H9 (cell line): ENCODE measurements at regions not wholly inside any gene's neighbourhood (a gene's known extent, or its start where the extent isn't known, plus 50 kb on each side); places are given as distances from the start of the nearest gene placed in this dataset.

ENCODE experiments used
- DNase-seq: peaks from one replicate; pipeline ENCODE4 v3.0.0-alpha.2; 2017
- H2AFZ ChIP-seq: one replicate; pipeline ENCODE4 v1.6.1; 2013; ENCODE audit warnings: mild to moderate bottlenecking, low read length, control low read depth, moderate library complexity
- H2AK5ac ChIP-seq: 2 replicates; pipeline ENCODE4 v1.6.1; 2013; ENCODE audit warnings: low read length, control low read depth, mixed read lengths; ENCODE audit not compliant: insufficient read length
- H2BK120ac ChIP-seq: one replicate; pipeline ENCODE4 v1.6.1; 2013; ENCODE audit warnings: low read depth, mild to moderate bottlenecking, low read length, control low read depth, inconsistent platforms; ENCODE audit not compliant: poor library complexity, severe bottlenecking
- H2BK12ac ChIP-seq: 2 replicates; pipeline ENCODE4 v1.6.1; 2013; ENCODE audit warnings: low read length, control low read depth, mixed read lengths, low read depth; ENCODE audit not compliant: insufficient read length
- H2BK15ac ChIP-seq: 2 replicates; pipeline ENCODE4 v1.6.1; 2013; ENCODE audit warnings: low read depth, low read length, control low read depth
- H2BK20ac ChIP-seq: one replicate; pipeline ENCODE4 v1.6.1; 2013; ENCODE audit warnings: low read depth, mild to moderate bottlenecking, low read length, control low read depth, inconsistent platforms; ENCODE audit not compliant: poor library complexity, severe bottlenecking
- H2BK5ac ChIP-seq: 2 replicates; pipeline ENCODE4 v1.6.1; 2013; ENCODE audit warnings: low read length, control low read depth, mixed read lengths; ENCODE audit not compliant: insufficient read length
- H3K14ac ChIP-seq: 2 replicates; pipeline ENCODE4 v1.6.1; 2013; ENCODE audit warnings: low read length, control low read depth; ENCODE audit not compliant: insufficient read depth
- H3K18ac ChIP-seq: 2 replicates; pipeline ENCODE4 v1.6.1; 2013; ENCODE audit warnings: low read depth, mild to moderate bottlenecking, mixed read lengths, low read length, control low read depth; ENCODE audit not compliant: insufficient read length
- H3K23ac ChIP-seq: 2 replicates; pipeline ENCODE4 v1.6.1; 2013; ENCODE audit warnings: low read length, control low read depth, mixed read lengths, low read depth; ENCODE audit not compliant: insufficient read length
- H3K23me2 ChIP-seq: 2 replicates; pipeline ENCODE4 v1.6.1; 2013; ENCODE audit warnings: low read depth, mild to moderate bottlenecking, mixed read lengths, low read length, control low read depth; ENCODE audit not compliant: insufficient read length, poor library complexity, severe bottlenecking
- H3K27ac ChIP-seq: 2 replicates; pipeline ENCODE4 v1.5.1; 2013; ENCODE audit warnings: low read length, control low read depth, mixed read lengths, low read depth; ENCODE audit not compliant: insufficient read length
- H3K27me3 ChIP-seq: 2 replicates; pipeline ENCODE4 v1.6.1; 2013; ENCODE audit warnings: low read length, control low read depth, inconsistent platforms; ENCODE audit not compliant: insufficient read depth
- H3K4ac ChIP-seq: 2 replicates; pipeline ENCODE4 v1.6.1; 2013; ENCODE audit warnings: low read depth, mild to moderate bottlenecking, control low read depth, inconsistent platforms, low read length, moderate library complexity
- H3K4me1 ChIP-seq: 2 replicates; pipeline ENCODE4 v1.6.1; 2013; ENCODE audit warnings: low read length, control low read depth, inconsistent platforms; ENCODE audit not compliant: insufficient read depth
- H3K4me2 ChIP-seq: 2 replicates; pipeline ENCODE4 v1.6.1; 2013; ENCODE audit warnings: low read length, control low read depth, mixed read lengths; ENCODE audit not compliant: insufficient read length, insufficient read depth
- H3K56ac ChIP-seq: 2 replicates; pipeline ENCODE4 v1.6.1; 2013; ENCODE audit warnings: low read depth, mild to moderate bottlenecking, mixed read lengths, low read length, control low read depth; ENCODE audit not compliant: insufficient read length
- H3K79me1 ChIP-seq: 2 replicates; pipeline ENCODE4 v1.6.1; 2013; ENCODE audit warnings: low read depth, mild to moderate bottlenecking, moderate library complexity, low read length, control low read depth, inconsistent platforms; ENCODE audit not compliant: insufficient read depth, poor library complexity, severe bottlenecking
- H3K79me2 ChIP-seq: 2 replicates; pipeline ENCODE4 v1.6.1; 2013; ENCODE audit warnings: low read length, control low read depth, inconsistent platforms; ENCODE audit not compliant: insufficient read depth
- H3K9ac ChIP-seq: 2 replicates; pipeline ENCODE4 v1.6.1; 2013; ENCODE audit warnings: low read length, control low read depth, mixed read lengths; ENCODE audit not compliant: insufficient read length; ENCODE audit errors: extremely low read depth
- H3K9me3 ChIP-seq: one replicate; pipeline ENCODE4 v1.6.1; 2013; ENCODE audit warnings: low read depth, low read length, inconsistent platforms; ENCODE audit not compliant: control insufficient read depth
- H3T11ph ChIP-seq: one replicate; pipeline ENCODE4 v1.6.1; 2013; ENCODE audit warnings: mild to moderate bottlenecking, low read length, control low read depth, inconsistent platforms
- H4K20me1 ChIP-seq: one replicate; pipeline ENCODE4 v1.6.1; 2013; ENCODE audit not compliant: control insufficient read depth, insufficient read length, insufficient read depth
- H4K5ac ChIP-seq: 2 replicates; pipeline ENCODE4 v1.6.1; 2013; ENCODE audit warnings: low read depth, mild to moderate bottlenecking, mixed read lengths, low read length, control low read depth; ENCODE audit not compliant: insufficient read length
- H4K8ac ChIP-seq: replicated peaks from 2 replicates; pipeline ENCODE4 v1.6.1; 2013; ENCODE audit warnings: low read length, control low read depth, mixed read lengths, low read depth; ENCODE audit not compliant: insufficient read length
- H4K91ac ChIP-seq: 2 replicates; pipeline ENCODE4 v1.6.1; 2013; ENCODE audit warnings: low read depth, mild to moderate bottlenecking, moderate library complexity, mixed read lengths, low read length, control low read depth; ENCODE audit not compliant: insufficient read length
- H3K27ac Mint-ChIP-seq, 3 experiments: 2 replicates in 2 of 3; 3 replicates in 1 of 3; pipeline ENCODE4 v1.8.0; 2020 to 2021; ENCODE audit warnings: mixed read lengths in 3 of 3, mild to moderate bottlenecking in 1 of 3, moderate library complexity in 1 of 3
- H3K27me3 Mint-ChIP-seq: 2 replicates; pipeline ENCODE4 v1.8.0; 2021; ENCODE audit warnings: low read depth, mild to moderate bottlenecking, moderate library complexity, mixed read lengths
- H3K36me3 Mint-ChIP-seq, 3 experiments: 2 replicates in 2 of 3; 3 replicates in 1 of 3; pipeline ENCODE4 v1.8.0; 2020 to 2021; ENCODE audit warnings: low read depth in 3 of 3, mixed read lengths in 3 of 3; ENCODE audit not compliant: insufficient read depth in 1 of 3
- H3K4me1 Mint-ChIP-seq, 2 experiments: 2 replicates each; pipeline ENCODE4 v1.8.0; 2020; ENCODE audit warnings: mixed read lengths in 2 of 2
- H3K4me3 Mint-ChIP-seq, 2 experiments: 2 replicates in 1 of 2; 3 replicates in 1 of 2; pipeline ENCODE4 v1.8.0; 2020 to 2021; ENCODE audit warnings: mild to moderate bottlenecking in 2 of 2, mixed read lengths in 2 of 2, moderate library complexity in 1 of 2
- H3K9me3 Mint-ChIP-seq, 2 experiments: 2 replicates in 1 of 2; 3 replicates in 1 of 2; pipeline ENCODE4 v1.8.0; 2020; ENCODE audit warnings: mild to moderate bottlenecking in 2 of 2, mixed read lengths in 2 of 2, moderate library complexity in 1 of 2
- CTCF ChIP-seq: fragments of 200-600 bp; sonication (generic); conservative IDR thresholded peaks from 3 replicates; pipeline ENCODE4 v1.8.0; 2021; ENCODE audit warnings: antibody characterized with exemption, mild to moderate bottlenecking
- WGBS: extraction: QIAGEN DNeasy Blood & Tissue Kit; methylation state at CpG from one replicate; pipeline ENCODE4 v1.1.7; 2013; ENCODE audit warnings: missing lambda C conversion rate, low lambda C conversion rate, mixed read lengths; ENCODE audit not compliant: insufficient read length; ENCODE audit errors: extremely low coverage; 5-methylcytosine and 5-hydroxymethylcytosine counted together

GRCh38 chr7:142362349-142362748, 104.5 kb upstream of the PRSS58 start:
- H2BK20ac ChIP-seq, result no peak overlapping the region
- H4K8ac ChIP-seq, result no peak overlapping the region
- no peak overlapping the region for H2AFZ ChIP-seq
- H3K23ac ChIP-seq, result no peak overlapping the region
- H3K27ac ChIP-seq, result no peak overlapping the region
- H3K9me3 Mint-ChIP-seq, result peaks cover 31 to 34% of the 10 kb centered on the region in 2 experiments
- H2BK12ac ChIP-seq, result no peak overlapping the region
- H3K79me2 ChIP-seq, result no peaks in the 10 kb centered on the region
- peaks cover 6 to 33% (median 16%) of the 10 kb centered on the region in 3 experiments for H3K36me3 Mint-ChIP-seq
- no peaks in the 10 kb centered on the region for H3K27me3 ChIP-seq
- H3T11ph ChIP-seq, result no peak overlapping the region
- no peaks in the 10 kb centered on the region for H3K79me1 ChIP-seq
- no peak overlapping the region for H3K4me3 Mint-ChIP-seq
- no peak overlapping the region for H3K9ac ChIP-seq
- H2BK120ac ChIP-seq, result no peak overlapping the region
- no peak overlapping the region for H4K91ac ChIP-seq
- TF ChIP-seq CTCF, result no peak
- no peak overlapping the region for H3K4me2 ChIP-seq
- DNase-seq, result no peak
- peaks cover 11% of the 10 kb centered on the region; the same call in 1 of the 2 replicates for H3K4me1 ChIP-seq
- H3K9me3 ChIP-seq, result no peaks in the 10 kb centered on the region
- H4K20me1 ChIP-seq, result no peaks in the 10 kb centered on the region
- H3K18ac ChIP-seq, result no peak overlapping the region
- H4K5ac ChIP-seq, result no peak overlapping the region
- H3K4me1 Mint-ChIP-seq, result peaks cover 63 to 84% of the 10 kb centered on the region in 2 experiments
- H3K27ac Mint-ChIP-seq, result no peak overlapping the region
- no peak overlapping the region for H2AK5ac ChIP-seq
- H3K27me3 Mint-ChIP-seq, result peaks cover 15% of the 10 kb centered on the region
- H3K4ac ChIP-seq, result no peak overlapping the region
- no peak overlapping the region for H2BK5ac ChIP-seq
- H3K14ac ChIP-seq, result no peak overlapping the region
- no CpG with 5 or more reads among the region's 3 CpGs for WGBS
- H3K23me2 ChIP-seq, result no peaks in the 10 kb centered on the region
- no peak overlapping the region for H2BK15ac ChIP-seq
- no peak overlapping the region for H3K56ac ChIP-seq
